Urinary bladder (tissue), 3 donors: ENCODE measurements at regions not wholly inside any gene's neighbourhood (a gene's known extent, or its start where the extent isn't known, plus 50 kb on each side); places are given as distances from the start of the nearest gene placed in this dataset.

ENCODE experiments used
- DNase-seq: peaks from one replicate; pipeline ENCODE4 v3.0.0-alpha.2; 2015; ENCODE audit errors: extremely low spot score
- H3K27ac ChIP-seq: one replicate; pipeline ENCODE4 v1.5.1; 2013; ENCODE audit warnings: low read depth, mild to moderate bottlenecking, moderate library complexity
- H3K36me3 ChIP-seq: one replicate; pipeline ENCODE4 v1.6.1; 2013; ENCODE audit warnings: mild to moderate bottlenecking, moderate library complexity; ENCODE audit not compliant: insufficient read depth
- H3K4me1 ChIP-seq: one replicate; pipeline ENCODE4 v1.6.1; 2013; ENCODE audit warnings: mild to moderate bottlenecking, moderate library complexity; ENCODE audit not compliant: insufficient read depth
- H3K4me3 ChIP-seq: one replicate; pipeline ENCODE4 v1.5.1; 2013; ENCODE audit warnings: low read depth, low read length
- WGBS: extraction: QIAGEN DNeasy Blood & Tissue Kit; methylation state at CpG from one replicate; pipeline ENCODE4 v1.1.7; 2013; 5-methylcytosine and 5-hydroxymethylcytosine counted together
- donor health status: healthy with polysubstance abuse.
- donor health status: healthy.

- no peaks in the 10 kb centered on the region for H3K4me1 ChIP-seq
- H3K36me3 ChIP-seq, result no peaks in the 10 kb centered on the region
- WGBS, result 22% methylated on average over 16 of the region's 16 CpGs
- H3K27ac ChIP-seq, result no peak overlapping the region
- peak; percentile 10 for DNase-seq
- H3K4me3 ChIP-seq, result no peak overlapping the region
Observed at GRCh38 chr16:8173111-8173644, 417.1 kb downstream of the TMEM114 start.

GRCh38 chr16:8172551-8172950, 417.8 kb downstream of the TMEM114 start:
- Histone ChIP-seq H3K4me3 (no peak overlapping the region), H3K36me3 (no peaks in the 10 kb centered on the region), H3K27ac (no peak overlapping the region), H3K4me1 (no peaks in the 10 kb centered on the region)
- DNase-seq, result no peak
- WGBS, result 82% methylated on average over 7 of the region's 7 CpGs

- H3K4me3 ChIP-seq, result no peak overlapping the region
- no peak for DNase-seq
- H3K4me1 ChIP-seq, result no peaks in the 10 kb centered on the region
- 83% methylated on average over 10 of the region's 10 CpGs for WGBS
- H3K27ac ChIP-seq, result no peak overlapping the region
- H3K36me3 ChIP-seq, result no peaks in the 10 kb centered on the region
Observed at GRCh38 chr16:8168016-8168415, 422.3 kb downstream of the TMEM114 start.

- H3K4me3 ChIP-seq, result no peak overlapping the region
- no peaks in the 10 kb centered on the region for H3K36me3 ChIP-seq
- 89% methylated on average over 5 of the region's 5 CpGs for WGBS
- H3K27ac ChIP-seq, result no peak overlapping the region
- DNase-seq, result no peak
- no peaks in the 10 kb centered on the region for H3K4me1 ChIP-seq
Observed at GRCh38 chr16:8167436-8167835, 422.9 kb downstream of the TMEM114 start.

- Histone ChIP-seq H3K36me3 (no peaks in the 10 kb centered on the region), H3K4me1 (no peaks in the 10 kb centered on the region), H3K4me3 (no peak overlapping the region), H3K27ac (no peak overlapping the region)
- WGBS, result 70% methylated on average over 5 of the region's 5 CpGs
- no peak for DNase-seq
Observed at GRCh38 chr16:8158051-8158450, 432.3 kb downstream of the TMEM114 start.

- Histone ChIP-seq H3K4me3 (no peak overlapping the region), H3K36me3 (no peaks in the 10 kb centered on the region), H3K4me1 (no peaks in the 10 kb centered on the region), H3K27ac (no peak overlapping the region)
- WGBS, result 76% methylated on average over 2 of the region's 2 CpGs
- no peak for DNase-seq
Observed at GRCh38 chr16:8155275-8155674, 435.0 kb downstream of the TMEM114 start.

GRCh38 chr16:8146256-8147012, 443.9 kb downstream of the TMEM114 start:
- H3K27ac ChIP-seq, result no peak overlapping the region
- no peaks in the 10 kb centered on the region for H3K36me3 ChIP-seq
- no peak for DNase-seq
- no peak overlapping the region for H3K4me3 ChIP-seq
- no peaks in the 10 kb centered on the region for H3K4me1 ChIP-seq
- WGBS, result 85% methylated on average over 17 of the region's 17 CpGs

GRCh38 chr16:8138666-8139065, 451.6 kb downstream of the TMEM114 start:
- no peak overlapping the region for H3K27ac ChIP-seq
- H3K36me3 ChIP-seq, result no peaks in the 10 kb centered on the region
- DNase-seq, result no peak
- 96% methylated on average over 1 of the region's 1 CpG for WGBS
- H3K4me1 ChIP-seq, result no peaks in the 10 kb centered on the region
- H3K4me3 ChIP-seq, result no peak overlapping the region

- H3K36me3 ChIP-seq, result no peaks in the 10 kb centered on the region
- no peak overlapping the region for H3K27ac ChIP-seq
- no peak for DNase-seq
- WGBS, result 41% methylated on average over 8 of the region's 8 CpGs
- no peak overlapping the region for H3K4me3 ChIP-seq
- no peaks in the 10 kb centered on the region for H3K4me1 ChIP-seq
Observed at GRCh38 chr16:8137606-8138005, 452.7 kb downstream of the TMEM114 start.

GRCh38 chr16:8130197-8130596, 460.1 kb downstream of the TMEM114 start:
- Histone ChIP-seq H3K4me3 (no peak overlapping the region), H3K4me1 (no peaks in the 10 kb centered on the region), H3K27ac (no peak overlapping the region), H3K36me3 (no peaks in the 10 kb centered on the region)
- no peak for DNase-seq
- 82% methylated on average over 4 of the region's 4 CpGs for WGBS

GRCh38 chr16:8127070-8127469, 463.2 kb downstream of the TMEM114 start:
- Histone ChIP-seq H3K4me3 (no peak overlapping the region), H3K4me1 (no peaks in the 10 kb centered on the region), H3K27ac (no peak overlapping the region), H3K36me3 (no peaks in the 10 kb centered on the region)
- 77% methylated on average over 11 of the region's 11 CpGs for WGBS
- DNase-seq, result no peak

GRCh38 chr16:8126313-8126712, 464.0 kb downstream of the TMEM114 start:
- WGBS, result 92% methylated on average over 3 of the region's 3 CpGs
- no peak for DNase-seq
- Histone ChIP-seq H3K4me3 (no peak overlapping the region), H3K27ac (no peak overlapping the region), H3K36me3 (no peaks in the 10 kb centered on the region), H3K4me1 (no peaks in the 10 kb centered on the region)

GRCh38 chr16:8120001-8120400, 470.3 kb downstream of the TMEM114 start:
- DNase-seq, result no peak
- Histone ChIP-seq H3K4me1 (no peaks in the 10 kb centered on the region), H3K36me3 (no peaks in the 10 kb centered on the region), H3K4me3 (no peak overlapping the region), H3K27ac (no peak overlapping the region)
- WGBS, result 22% methylated on average over 4 of the region's 4 CpGs

GRCh38 chr16:8115814-8116213, 474.5 kb downstream of the TMEM114 start:
- H3K4me1 ChIP-seq, result no peaks in the 10 kb centered on the region
- no peak overlapping the region for H3K4me3 ChIP-seq
- 35% methylated on average over 2 of the region's 2 CpGs for WGBS
- H3K36me3 ChIP-seq, result no peaks in the 10 kb centered on the region
- no peak overlapping the region for H3K27ac ChIP-seq
- DNase-seq, result no peak
